Glomerular visceral epithelial cell (primary cell): ENCODE measurements at regions not wholly inside any gene's neighbourhood (a gene's known extent, or its start where the extent isn't known, plus 50 kb on each side); places are given as distances from the start of the nearest gene placed in this dataset.

Experiments
- DNase-seq: peaks from one replicate; pipeline ENCODE4 v3.0.0-alpha.2; 2016; ENCODE audit errors: extremely low spot score

- DNase-seq: no peak
Measured at GRCh38 chr2:198347349-198347748, 543.0 kb downstream of the PLCL1 start.

GRCh38 chr2:198343471-198343870, 539.1 kb downstream of the PLCL1 start:
- no peak for DNase-seq

DNA sequence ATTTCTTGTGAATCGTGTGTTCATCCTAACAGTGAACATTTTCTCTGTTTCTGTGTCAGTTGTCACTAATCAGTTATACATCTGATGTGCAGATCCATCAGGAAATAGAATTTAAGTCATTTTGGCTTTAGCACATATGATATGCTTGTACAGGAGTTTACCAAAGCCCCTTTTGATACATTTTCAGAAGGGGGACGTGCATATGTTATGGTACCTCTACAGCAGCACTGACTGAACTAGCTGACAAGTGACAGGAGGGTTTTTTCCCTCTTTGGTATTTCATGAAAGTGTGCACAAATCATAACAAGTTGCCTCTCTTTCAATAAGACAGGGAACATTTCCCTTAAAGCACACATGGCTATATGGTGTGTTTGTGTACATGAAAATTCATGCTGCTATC, 536.5 kb downstream of the PLCL1 start:
- no peak for DNase-seq

DNA sequence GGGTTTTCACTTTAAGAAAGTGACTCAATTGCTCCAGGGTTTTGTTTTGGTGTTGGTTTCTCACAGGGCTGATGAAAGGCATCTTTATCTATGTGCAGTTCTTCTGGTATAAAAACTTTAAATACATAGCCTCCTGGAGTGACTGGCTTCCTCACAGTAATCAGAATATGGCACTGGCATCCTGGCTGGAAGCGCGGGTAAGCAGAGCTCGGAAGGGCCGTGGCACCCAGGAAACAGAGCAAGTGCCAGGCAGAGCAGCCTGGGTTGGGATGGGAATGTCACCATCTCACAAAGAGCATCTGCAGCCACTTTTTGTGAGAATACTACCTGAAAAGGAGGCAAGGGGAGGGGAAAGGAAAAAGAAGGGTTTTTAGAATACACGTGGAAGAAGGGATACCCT, 534.7 kb downstream of the PLCL1 start:
- DNase-seq: no peak

- DNase-seq: no peak
Measured at GRCh38 chr2:198337368-198337767, 533.0 kb downstream of the PLCL1 start.

DNA sequence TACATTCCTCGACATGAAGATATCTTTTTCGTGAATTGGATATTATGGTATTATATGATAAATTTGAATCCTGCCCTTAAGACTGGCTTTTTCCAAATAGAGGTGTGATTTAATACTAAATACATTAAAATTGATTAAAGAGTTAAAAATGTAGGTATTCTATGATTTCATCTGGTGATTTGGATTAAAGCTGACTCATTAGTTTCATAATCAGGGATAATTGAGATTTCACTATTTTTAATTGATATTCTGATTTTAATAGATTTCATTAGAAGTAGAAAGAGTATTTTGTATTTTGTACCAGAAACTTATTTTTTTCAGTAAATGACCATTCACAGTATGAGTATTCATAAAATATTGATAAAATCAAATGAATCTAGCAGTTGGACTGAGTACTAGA, 524.1 kb downstream of the PLCL1 start:
- no peak for DNase-seq

- no peak for DNase-seq
Measured at GRCh38 chr2:198327526-198327925, 523.1 kb downstream of the PLCL1 start.

DNA sequence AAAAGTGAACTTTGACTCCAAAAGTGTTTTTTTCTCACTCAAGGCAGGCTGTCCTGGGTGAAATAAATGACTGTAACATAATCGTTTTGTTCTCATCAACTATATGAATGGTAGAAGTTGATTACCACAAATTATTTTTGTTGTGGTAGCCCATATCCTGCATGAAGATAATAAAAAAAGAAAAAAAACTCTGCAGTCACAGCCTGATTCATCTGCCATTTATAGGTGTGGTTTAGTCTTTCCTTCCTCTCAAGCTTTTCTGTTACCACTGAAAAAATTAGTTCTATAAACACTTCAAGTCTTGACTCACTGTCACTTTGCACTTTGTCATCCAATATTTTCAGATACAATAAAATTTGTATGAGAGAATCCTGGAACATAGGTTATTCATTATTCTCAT, 522.0 kb downstream of the PLCL1 start:
- no peak for DNase-seq

DNA sequence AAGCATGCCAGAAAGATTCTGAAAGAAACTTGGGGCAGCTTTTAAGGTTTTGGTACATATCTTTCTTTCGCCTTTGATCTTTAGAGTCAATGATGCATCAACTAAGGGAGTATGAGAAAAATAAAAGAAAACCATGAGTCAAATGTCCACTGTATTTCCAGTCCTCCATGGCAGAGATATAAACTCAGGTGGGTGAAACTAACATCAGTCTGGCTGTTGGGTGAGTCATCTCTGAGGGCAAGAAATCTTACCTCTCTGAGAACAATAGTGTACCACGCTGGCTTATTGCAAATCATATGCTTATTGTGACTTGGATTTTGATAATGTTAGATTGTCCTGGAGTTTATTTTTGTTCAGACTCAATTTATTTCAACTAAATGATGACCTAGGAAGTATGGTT, 521.0 kb downstream of the PLCL1 start:
- no peak for DNase-seq

DNA sequence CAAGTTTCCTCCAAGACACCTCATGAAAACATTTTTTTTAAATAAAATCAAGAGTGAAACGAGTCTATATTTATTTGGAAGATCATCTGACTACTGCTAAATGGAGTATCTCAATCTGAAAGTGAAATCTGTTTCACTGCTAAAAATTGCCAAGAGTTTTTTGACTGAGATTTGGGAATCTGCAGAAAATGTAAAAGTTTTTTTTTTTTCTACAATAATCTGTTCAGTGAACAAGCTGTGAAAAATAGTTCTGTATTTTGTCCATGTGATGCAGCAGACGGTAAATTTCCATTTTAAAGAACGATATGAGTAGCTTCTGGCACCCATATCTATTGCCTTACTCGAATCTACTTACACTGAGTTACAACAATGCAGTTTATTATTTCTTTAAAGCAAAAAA, 519.7 kb downstream of the PLCL1 start:
- no peak for DNase-seq

GRCh38 chr2:198322275-198322674, 517.9 kb downstream of the PLCL1 start:
- no peak for DNase-seq

- DNase-seq: no peak
Measured at GRCh38 chr2:198321522-198322088, 517.2 kb downstream of the PLCL1 start.

DNA sequence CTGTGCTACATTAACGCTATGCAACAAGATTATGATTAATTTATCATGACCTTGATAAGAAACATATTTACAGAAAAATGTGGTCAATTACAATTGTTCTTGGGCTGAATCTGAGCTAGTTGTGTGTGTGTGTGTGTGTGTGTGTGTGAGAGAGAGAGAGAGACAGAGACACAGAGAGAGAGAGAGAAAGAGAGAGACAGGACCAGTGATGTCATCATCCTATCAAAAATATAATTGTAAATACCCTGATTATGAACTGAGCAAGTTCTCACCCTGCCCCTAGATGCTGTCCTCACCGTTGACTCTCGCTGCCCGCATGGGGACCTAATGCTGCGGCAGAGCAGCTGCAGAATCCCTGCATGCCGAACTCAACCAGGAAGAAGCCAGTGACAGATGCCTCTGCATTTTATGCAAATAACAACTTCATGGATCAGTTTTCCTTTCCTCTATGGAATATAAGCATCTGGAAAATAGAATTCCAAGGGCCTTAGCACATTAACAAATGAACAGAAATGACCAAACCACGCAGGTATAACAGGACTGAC, 512.5 kb downstream of the PLCL1 start:
- no peak for DNase-seq

- no peak for DNase-seq
Measured at GRCh38 chr2:198315791-198316630, 511.6 kb downstream of the PLCL1 start.

- peak; percentile 56 for DNase-seq
Measured at GRCh38 chr2:198314559-198315153, 510.3 kb downstream of the PLCL1 start.

- DNase-seq: no peak
Measured at GRCh38 chr2:198312596-198313483, 508.4 kb downstream of the PLCL1 start.

GRCh38 chr2:198311020-198311419, 506.6 kb downstream of the PLCL1 start:
- no peak for DNase-seq

- peak; percentile 65 for DNase-seq
Measured at GRCh38 chr2:198309673-198310280, 505.4 kb downstream of the PLCL1 start.

- no peak for DNase-seq
Measured at GRCh38 chr2:198309081-198309480, 504.7 kb downstream of the PLCL1 start.

GRCh38 chr2:198308368-198308767, 504.0 kb downstream of the PLCL1 start:
- DNase-seq: no peak

- no peak for DNase-seq
Measured at GRCh38 chr2:198307093-198307492, 502.7 kb downstream of the PLCL1 start.
